ENCODE measurements at regions not wholly inside any gene's neighbourhood (a gene's known extent, or its start where the extent isn't known, plus 50 kb on each side); places are given as distances from the start of the nearest gene placed in this dataset.

GRCh38 chr4:123953566-123953965 lies 557.0 kb downstream of the SPRY1 start:
- no peak overlapping the region for H3K4me3 ChIP-seq (ENCODE audit: control insufficient read depth in 2 of 3, extremely low read depth in 1 of 3, insufficient read depth in 2 of 3, low read depth in 1 of 3, low read length in 3 of 3)
- H3K9ac ChIP-seq (ENCODE audit: control insufficient read depth, extremely low read depth, insufficient read depth, low read length): no peak overlapping the region
- no peaks in the 10 kb centered on the region for H3K9me1 ChIP-seq (ENCODE audit: control insufficient read depth, extremely low read depth, insufficient read depth, low read length)
- H3K79me2 ChIP-seq (ENCODE audit: control insufficient read depth, insufficient read depth, low read length): no peaks in the 10 kb centered on the region
- no peaks in the 10 kb centered on the region for H4K20me1 ChIP-seq (ENCODE audit: control insufficient read depth, extremely low read depth, insufficient read depth, low read length)
- no peaks in the 10 kb centered on the region for H3K4me1 ChIP-seq (ENCODE audit: control insufficient read depth, extremely low read depth, insufficient read depth, low read length)
- H3K27me3 ChIP-seq (ENCODE audit: control insufficient read depth, extremely low read depth, insufficient read depth, low read length): no peaks in the 10 kb centered on the region
- dilution Hi-C loops (cut with MboI; ENCODE audit: extremely low pct_ligation_motif_present, low sequenced_read_pairs): no loop called here
- no peak for FAIRE-seq
- H3K9me3 ChIP-seq (ENCODE audit: control insufficient read depth, low read depth, low read length): no peaks in the 10 kb centered on the region
- TF ChIP-seq EZH2 (IDR thresholded peaks at IDR 0.05; ENCODE audit: low read length): no peak
- no peak for TF ChIP-seq CTCF (optimal IDR thresholded peaks at IDR 0.05 in 1 of 3, IDR thresholded peaks at IDR 0.05 in 1 of 3, conservative IDR thresholded peaks at IDR 0.05 in 1 of 3; ENCODE audit: extremely low read depth in 1 of 3, insufficient read depth in 2 of 3, low read length in 3 of 3)
- H2AFZ ChIP-seq (ENCODE audit: control insufficient read depth, low read length): no peak overlapping the region
- no peak for DNase-seq (ENCODE audit: low read depth, low spot score)
- no peak overlapping the region for H3K27ac ChIP-seq (ENCODE audit: control insufficient read depth, insufficient read depth, low read length)
- no peak overlapping the region for H3K4me2 ChIP-seq (ENCODE audit: control insufficient read depth, extremely low read depth, insufficient read depth, low read depth, low read length)
- no peaks in the 10 kb centered on the region for H3K36me3 ChIP-seq (ENCODE audit: control insufficient read depth in 2 of 2, extremely low read depth in 1 of 2, insufficient read depth in 2 of 2, low read length in 2 of 2)

GRCh38 chr4:123954220-123954619 lies 557.6 kb downstream of the SPRY1 start:
- Histone ChIP-seq H4K20me1 (ENCODE audit: control insufficient read depth, extremely low read depth, insufficient read depth, low read length) (no peaks in the 10 kb centered on the region), H3K9me1 (ENCODE audit: control insufficient read depth, extremely low read depth, insufficient read depth, low read length) (no peaks in the 10 kb centered on the region), H3K4me2 (ENCODE audit: control insufficient read depth, extremely low read depth, insufficient read depth, low read depth, low read length) (no peak overlapping the region), H3K36me3 (ENCODE audit: control insufficient read depth in 2 of 2, extremely low read depth in 1 of 2, insufficient read depth in 2 of 2, low read length in 2 of 2) (no peaks in the 10 kb centered on the region), H2AFZ (ENCODE audit: control insufficient read depth, low read length) (no peak overlapping the region), H3K27me3 (ENCODE audit: control insufficient read depth, extremely low read depth, insufficient read depth, low read length) (no peaks in the 10 kb centered on the region), H3K4me3 (ENCODE audit: control insufficient read depth in 2 of 3, extremely low read depth in 1 of 3, insufficient read depth in 2 of 3, low read depth in 1 of 3, low read length in 3 of 3) (no peak overlapping the region), H3K79me2 (ENCODE audit: control insufficient read depth, insufficient read depth, low read length) (no peaks in the 10 kb centered on the region), H3K4me1 (ENCODE audit: control insufficient read depth, extremely low read depth, insufficient read depth, low read length) (no peaks in the 10 kb centered on the region), H3K27ac (ENCODE audit: control insufficient read depth, insufficient read depth, low read length) (no peak overlapping the region), H3K9me3 (ENCODE audit: control insufficient read depth, low read depth, low read length) (no peaks in the 10 kb centered on the region), H3K9ac (ENCODE audit: control insufficient read depth, extremely low read depth, insufficient read depth, low read length) (no peak overlapping the region)
- dilution Hi-C loops (cut with MboI; ENCODE audit: extremely low pct_ligation_motif_present, low sequenced_read_pairs): no loop called here
- FAIRE-seq (no peak), DNase-seq (ENCODE audit: low read depth, low spot score) (no peak)
- no peak for TF ChIP-seq EZH2 (IDR thresholded peaks at IDR 0.05; ENCODE audit: low read length)
- TF ChIP-seq CTCF (optimal IDR thresholded peaks at IDR 0.05 in 1 of 3, IDR thresholded peaks at IDR 0.05 in 1 of 3, conservative IDR thresholded peaks at IDR 0.05 in 1 of 3; ENCODE audit: extremely low read depth in 1 of 3, insufficient read depth in 2 of 3, low read length in 3 of 3): no peak
